ENCODE measurements at regions not wholly inside any gene's neighbourhood (a gene's known extent, or its start where the extent isn't known, plus 50 kb on each side); places are given as distances from the start of the nearest gene placed in this dataset.

GRCh38 chr2:4077017-4077416, 373.6 kb downstream of the DCDC2C start:
- no peaks in the 10 kb centered on the region for H3F3A ChIP-seq (ENCODE audit: insufficient read depth)
- H3K4me3 ChIP-seq, result no peak overlapping the region
- H3K27me3 ChIP-seq (replicated peaks; ENCODE audit: insufficient read depth), result no peaks in the 10 kb centered on the region
- no peak overlapping the region for H3K4me2 ChIP-seq (ENCODE audit: unreplicated experiment)
- no peaks in the 10 kb centered on the region for H4K20me1 ChIP-seq (ENCODE audit: insufficient read depth)
- TF ChIP-seq EZH2phosphoT487 (IDR thresholded peaks at IDR 0.05; ENCODE audit: insufficient read depth, low read depth) (no peak), EZH2 (IDR thresholded peaks at IDR 0.05; ENCODE audit: insufficient read depth, poor library complexity, severe bottlenecking) (no peak)
- no peaks in the 10 kb centered on the region for H3K9me3 ChIP-seq (ENCODE audit: low read depth)
- no peak overlapping the region for H2AFZ ChIP-seq
- in situ Hi-C loops (cut with MboI), result no loop called here
- no peak overlapping the region for H3K9ac ChIP-seq
- H3K79me2 ChIP-seq (ENCODE audit: insufficient read depth), result no peaks in the 10 kb centered on the region
- DNase-seq, result no peak
- no peaks in the 10 kb centered on the region for H3K9me2 ChIP-seq (ENCODE audit: insufficient read depth)
- no peaks in the 10 kb centered on the region for H3K36me3 ChIP-seq (ENCODE audit: low read depth)
- no peaks in the 10 kb centered on the region for H3K4me1 ChIP-seq (ENCODE audit: insufficient read depth)
- 9 to 14% methylated on average over 3 of the region's 3 CpGs for WGBS, 2 experiments (ENCODE audit: low coverage in 1 of 2, low lambda C conversion rate in 2 of 2, missing lambda C conversion rate in 2 of 2)
- H3K27ac ChIP-seq, result no peak overlapping the region

- Histone ChIP-seq H3K9me3 (ENCODE audit: low read depth) (no peaks in the 10 kb centered on the region), H3K9me2 (ENCODE audit: insufficient read depth) (no peaks in the 10 kb centered on the region), H3K27ac (no peak overlapping the region), H3K36me3 (ENCODE audit: low read depth) (no peaks in the 10 kb centered on the region), H3K4me2 (ENCODE audit: unreplicated experiment) (no peak overlapping the region), H3K9ac (no peak overlapping the region), H3K79me2 (ENCODE audit: insufficient read depth) (no peaks in the 10 kb centered on the region), H3F3A (ENCODE audit: insufficient read depth) (no peaks in the 10 kb centered on the region), H4K20me1 (ENCODE audit: insufficient read depth) (no peaks in the 10 kb centered on the region), H3K4me1 (ENCODE audit: insufficient read depth) (no peaks in the 10 kb centered on the region), H3K27me3 (replicated peaks; ENCODE audit: insufficient read depth) (no peaks in the 10 kb centered on the region), H2AFZ (no peak overlapping the region), H3K4me3 (no peak overlapping the region)
- 2 to 5% methylated on average over 7 of the region's 7 CpGs for WGBS, 2 experiments (ENCODE audit: low coverage in 1 of 2, low lambda C conversion rate in 2 of 2, missing lambda C conversion rate in 2 of 2)
- in situ Hi-C loops (cut with MboI), result no loop called here
- no peak for TF ChIP-seq EZH2phosphoT487 (IDR thresholded peaks at IDR 0.05; ENCODE audit: insufficient read depth, low read depth)
- no peak for TF ChIP-seq EZH2 (IDR thresholded peaks at IDR 0.05; ENCODE audit: insufficient read depth, poor library complexity, severe bottlenecking)
- no peak for DNase-seq
Observed at GRCh38 chr2:4085186-4085585, 381.8 kb downstream of the DCDC2C start.

- H3K36me3 ChIP-seq (ENCODE audit: low read depth), result no peaks in the 10 kb centered on the region
- H2AFZ ChIP-seq, result no peak overlapping the region
- 13 to 14% methylated on average over 14 of the region's 14 CpGs for WGBS, 2 experiments (ENCODE audit: low coverage in 1 of 2, low lambda C conversion rate in 2 of 2, missing lambda C conversion rate in 2 of 2)
- no peak overlapping the region for H3K27ac ChIP-seq
- H3F3A ChIP-seq (ENCODE audit: insufficient read depth), result no peaks in the 10 kb centered on the region
- H3K9me3 ChIP-seq (ENCODE audit: low read depth), result no peaks in the 10 kb centered on the region
- TF ChIP-seq EZH2 (IDR thresholded peaks at IDR 0.05; ENCODE audit: insufficient read depth, poor library complexity, severe bottlenecking) (no peak), EZH2phosphoT487 (IDR thresholded peaks at IDR 0.05; ENCODE audit: insufficient read depth, low read depth) (no peak)
- no peaks in the 10 kb centered on the region for H3K9me2 ChIP-seq (ENCODE audit: insufficient read depth)
- no peak for DNase-seq
- H3K4me2 ChIP-seq (ENCODE audit: unreplicated experiment), result no peak overlapping the region
- no peaks in the 10 kb centered on the region for H3K27me3 ChIP-seq (replicated peaks; ENCODE audit: insufficient read depth)
- no peaks in the 10 kb centered on the region for H3K4me1 ChIP-seq (ENCODE audit: insufficient read depth)
- in situ Hi-C loops (cut with MboI), result no loop called here
- H3K4me3 ChIP-seq, result no peak overlapping the region
- no peaks in the 10 kb centered on the region for H4K20me1 ChIP-seq (ENCODE audit: insufficient read depth)
- no peak overlapping the region for H3K9ac ChIP-seq
- no peaks in the 10 kb centered on the region for H3K79me2 ChIP-seq (ENCODE audit: insufficient read depth)
Observed at GRCh38 chr2:4090668-4091630, 387.6 kb downstream of the DCDC2C start.

- in situ Hi-C loops (cut with MboI), result no loop called here
- Histone ChIP-seq H3K4me3 (no peak overlapping the region), H4K20me1 (ENCODE audit: insufficient read depth) (no peaks in the 10 kb centered on the region), H3K9me3 (ENCODE audit: low read depth) (no peaks in the 10 kb centered on the region), H3F3A (ENCODE audit: insufficient read depth) (no peaks in the 10 kb centered on the region), H3K9me2 (ENCODE audit: insufficient read depth) (no peaks in the 10 kb centered on the region), H3K27ac (no peak overlapping the region), H3K36me3 (ENCODE audit: low read depth) (no peaks in the 10 kb centered on the region), H3K4me1 (ENCODE audit: insufficient read depth) (no peaks in the 10 kb centered on the region), H3K27me3 (replicated peaks; ENCODE audit: insufficient read depth) (no peaks in the 10 kb centered on the region), H3K79me2 (ENCODE audit: insufficient read depth) (no peaks in the 10 kb centered on the region), H3K9ac (no peak overlapping the region), H2AFZ (no peak overlapping the region), H3K4me2 (ENCODE audit: unreplicated experiment) (no peak overlapping the region)
- WGBS, 2 experiments (ENCODE audit: low coverage in 1 of 2, low lambda C conversion rate in 2 of 2, missing lambda C conversion rate in 2 of 2), result 31 to 32% methylated on average over 3 of the region's 3 CpGs
- DNase-seq, result no peak
- TF ChIP-seq EZH2 (IDR thresholded peaks at IDR 0.05; ENCODE audit: insufficient read depth, poor library complexity, severe bottlenecking) (no peak), EZH2phosphoT487 (IDR thresholded peaks at IDR 0.05; ENCODE audit: insufficient read depth, low read depth) (no peak)
Observed at GRCh38 chr2:4091869-4092268, 388.5 kb downstream of the DCDC2C start.

Measured in GM23248 (cell line).